Bronchial epithelial cell (primary cell): ENCODE measurements at regions not wholly inside any gene's neighbourhood (a gene's known extent, or its start where the extent isn't known, plus 50 kb on each side); places are given as distances from the start of the nearest gene placed in this dataset.
A peak's percentile ranks its signal among the peaks of the same experiment; 100 is the strongest.
"Not testable (repeated sequence)": the region's sequence is repeated elsewhere in the genome, so short reads cannot be mapped to it uniquely, and the experiment has no call there.

Experiments used
- DNase-seq: peaks from one replicate; pipeline ENCODE4 v3.0.0-alpha.2; 2010; ENCODE audit warnings: low read depth
- FAIRE-seq: peaks from 2 replicates; lab custom pipeline; 2011; peaks lifted over from hg19 to GRCh38; lab: Jason Lieb, UNC
- H3K27me3 ChIP-seq: 2 replicates; pipeline ENCODE4 v1.5.1; 2011; ENCODE audit warnings: low read length; ENCODE audit not compliant: control insufficient read depth, insufficient read depth
- H3K36me3 ChIP-seq: 2 replicates; pipeline ENCODE4 v1.5.1; 2011; ENCODE audit warnings: low read length; ENCODE audit not compliant: control insufficient read depth, insufficient read depth
- H3K4me3 ChIP-seq: 2 replicates; pipeline ENCODE4 v1.5.1; 2011; ENCODE audit warnings: mild to moderate bottlenecking, low read depth, low read length, control low read depth
- CTCF ChIP-seq: IDR thresholded peaks from 2 replicates; pipeline ENCODE4 v1.5.1; 2011; ENCODE audit warnings: mild to moderate bottlenecking, moderate library complexity, low read length, control low read depth, inconsistent platforms; ENCODE audit not compliant: insufficient read depth, severe bottlenecking

- TF ChIP-seq CTCF: no peak
- Histone ChIP-seq H3K27me3 (no peaks in the 10 kb centered on the region), H3K4me3 (no peak overlapping the region), H3K36me3 (no peaks in the 10 kb centered on the region)
- FAIRE-seq (no peak), DNase-seq (peak; percentile 71)
Observed at GRCh38 chr9:618478-618877, 223.0 kb upstream of the DMRT1 start.

GRCh38 chr9:621201-621855 is 220.2 kb upstream of the DMRT1 start:
- FAIRE-seq: no peak
- no peaks in the 10 kb centered on the region for H3K36me3 ChIP-seq
- no peaks in the 10 kb centered on the region for H3K27me3 ChIP-seq
- no peak overlapping the region for H3K4me3 ChIP-seq
- DNase-seq: peak; percentile 93
- TF ChIP-seq CTCF: no peak

DNA sequence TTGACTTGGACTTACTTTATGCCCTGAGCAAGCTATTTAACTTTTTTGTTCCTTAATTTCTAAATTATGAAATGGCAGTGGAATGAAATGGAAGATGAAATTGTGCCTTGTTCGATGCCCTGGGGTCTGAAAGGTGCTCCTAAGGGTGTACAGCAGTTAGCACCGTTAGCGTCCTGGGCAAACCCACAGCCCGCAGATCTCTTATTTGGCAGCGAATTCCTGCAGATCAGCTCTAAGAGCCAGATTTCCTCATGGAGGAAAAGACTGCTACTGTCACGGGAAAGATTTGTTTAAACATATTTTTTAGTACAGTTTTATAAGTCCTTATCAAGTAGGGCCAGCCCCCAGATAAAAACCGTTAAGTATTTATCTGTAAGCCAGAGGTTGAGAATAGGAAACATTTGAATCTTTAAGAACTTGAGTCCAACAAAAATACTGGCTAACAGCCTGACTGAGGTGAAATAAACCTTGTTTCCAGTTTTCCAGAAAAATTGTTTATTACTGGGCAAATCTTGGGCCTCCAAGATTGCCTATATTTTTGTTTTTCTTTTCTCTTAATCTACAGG is 216.5 kb upstream of the DMRT1 start:
- TF ChIP-seq CTCF: no peak
- no peak for FAIRE-seq
- no peak overlapping the region for H3K4me3 ChIP-seq

DNA sequence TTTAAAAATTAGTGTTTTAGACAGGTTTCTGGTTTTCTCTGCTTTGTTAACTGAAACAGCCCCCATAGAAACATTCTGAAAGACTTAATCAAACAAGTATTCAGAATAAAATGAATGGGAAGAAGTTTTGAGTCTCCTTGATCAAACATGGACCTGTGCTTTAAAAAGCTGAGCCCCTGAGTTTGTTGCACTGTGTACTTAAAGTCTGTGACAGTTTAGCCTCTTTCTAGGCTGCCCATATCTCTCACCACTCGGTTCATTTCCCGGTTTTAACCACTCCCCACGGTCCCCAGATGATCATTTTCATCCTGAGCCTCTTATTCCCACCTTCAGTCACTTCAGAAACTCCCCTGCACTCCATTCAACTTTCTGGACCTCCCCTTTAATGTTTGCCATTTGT is 215.9 kb upstream of the DMRT1 start:
- H3K4me3 ChIP-seq: no peak overlapping the region
- TF ChIP-seq CTCF: no peak
- no peaks in the 10 kb centered on the region for H3K36me3 ChIP-seq
- H3K27me3 ChIP-seq: no peaks in the 10 kb centered on the region
- no peak for FAIRE-seq
- DNase-seq: no peak

More for the DNA sequence above, 216.5 kb upstream of the DMRT1 start:
- DNase-seq: no peak
- H3K27me3 ChIP-seq: no peaks in the 10 kb centered on the region
- no peaks in the 10 kb centered on the region for H3K36me3 ChIP-seq

DNA sequence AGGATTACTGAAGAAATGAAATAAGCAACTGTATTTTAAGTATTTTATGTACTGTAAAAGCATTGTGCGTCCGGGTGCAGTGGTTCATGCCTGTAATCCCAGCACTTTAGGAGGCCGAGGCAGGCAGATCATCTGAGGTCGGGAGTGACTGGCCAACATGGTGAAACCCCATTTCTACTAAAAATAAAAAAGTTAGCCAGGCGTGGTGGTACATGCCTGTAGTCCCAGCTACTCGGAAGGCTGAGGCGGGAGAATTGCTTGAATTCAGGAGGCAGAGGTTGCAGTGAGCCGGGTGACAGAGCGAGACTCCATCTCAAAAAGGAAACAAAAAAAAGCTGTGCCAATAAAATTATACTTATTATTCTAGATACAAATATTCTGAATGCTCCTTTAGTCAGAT is 215.4 kb upstream of the DMRT1 start:
- not testable (repeated sequence) for H3K27me3 ChIP-seq, H3K36me3 ChIP-seq, H3K4me3 ChIP-seq, FAIRE-seq, DNase-seq

- DNase-seq (no peak), FAIRE-seq (no peak)
- Histone ChIP-seq H3K27me3 (no peaks in the 10 kb centered on the region), H3K36me3 (no peaks in the 10 kb centered on the region), H3K4me3 (no peak overlapping the region)
- no peak for TF ChIP-seq CTCF
Observed at GRCh38 chr9:626596-626995, 214.9 kb upstream of the DMRT1 start.
